ENCODE measurements at regions not wholly inside any gene's neighbourhood (a gene's known extent, or its start where the extent isn't known, plus 50 kb on each side); places are given as distances from the start of the nearest gene placed in this dataset.
"Not testable (repeated sequence)": the region's sequence is repeated elsewhere in the genome, so short reads cannot be mapped to it uniquely, and the experiment has no call there.

DNA sequence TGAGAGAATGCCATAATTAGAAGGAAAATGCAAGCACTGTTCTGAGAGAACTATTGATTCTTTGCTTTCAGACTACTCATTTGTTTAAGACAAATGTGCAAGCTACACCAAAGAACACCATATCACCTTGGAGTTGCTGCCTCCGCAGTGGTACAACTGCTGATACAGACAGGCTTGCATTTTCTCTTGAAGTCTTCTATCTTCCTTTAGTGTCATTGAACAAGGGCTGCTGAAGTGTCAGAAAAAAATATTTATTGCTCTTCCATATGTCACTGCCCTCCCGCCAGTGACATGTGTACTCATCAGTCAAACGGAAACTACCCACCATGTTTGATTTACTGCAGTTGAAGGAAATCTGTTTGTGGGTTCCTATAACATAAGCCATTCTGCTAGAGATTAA, 318.3 kb upstream of the MAGEB18 start:
- DNase-seq (ENCODE audit: low read depth in 2 of 2) = no peak

DNA sequence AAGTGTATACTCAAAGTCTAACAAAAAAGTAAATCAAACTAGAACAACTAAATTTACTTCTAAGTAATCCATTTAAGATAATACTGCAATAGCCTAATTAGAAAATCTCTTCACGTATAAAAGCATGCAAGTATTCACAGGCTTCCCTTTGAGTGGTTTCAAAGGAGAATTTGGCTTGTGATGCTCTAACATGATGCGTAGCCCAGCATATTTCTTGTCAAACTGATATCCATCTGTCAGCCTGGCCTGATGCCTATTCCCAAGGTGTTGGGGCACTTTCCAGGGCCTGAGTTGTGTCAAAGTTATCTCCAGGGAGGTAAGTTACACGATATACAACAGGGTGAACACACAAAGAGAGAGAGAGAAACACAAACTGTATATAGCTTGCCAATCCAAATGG, 287.0 kb upstream of the MAGEB18 start:
- DNase-seq (ENCODE audit: low read depth in 2 of 2) = no peak

DNA sequence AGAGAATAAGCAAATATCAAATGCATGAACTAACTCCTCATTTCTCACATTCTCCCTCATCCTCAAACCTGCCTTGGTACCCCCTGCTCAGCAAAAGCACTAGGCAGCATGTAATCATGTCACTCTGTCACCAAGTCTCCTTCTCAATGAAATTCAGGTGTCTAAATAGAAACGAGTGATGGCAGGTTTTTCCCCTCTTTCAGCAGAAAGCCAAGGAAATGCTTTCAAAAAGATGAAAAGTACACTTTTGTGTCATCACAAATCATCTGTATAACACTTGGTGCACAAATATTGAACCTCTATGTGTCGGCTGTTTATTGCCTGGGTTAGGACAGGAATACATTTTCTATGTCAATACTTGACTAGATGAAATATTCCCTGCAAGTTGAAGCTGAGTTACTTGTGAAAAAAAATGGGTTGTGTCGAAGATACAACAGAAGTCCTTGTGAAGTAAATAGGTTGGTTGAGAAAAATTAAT, 285.1 kb upstream of the MAGEB18 start:
- DNase-seq (ENCODE audit: low read depth in 2 of 2) = no peak

DNA sequence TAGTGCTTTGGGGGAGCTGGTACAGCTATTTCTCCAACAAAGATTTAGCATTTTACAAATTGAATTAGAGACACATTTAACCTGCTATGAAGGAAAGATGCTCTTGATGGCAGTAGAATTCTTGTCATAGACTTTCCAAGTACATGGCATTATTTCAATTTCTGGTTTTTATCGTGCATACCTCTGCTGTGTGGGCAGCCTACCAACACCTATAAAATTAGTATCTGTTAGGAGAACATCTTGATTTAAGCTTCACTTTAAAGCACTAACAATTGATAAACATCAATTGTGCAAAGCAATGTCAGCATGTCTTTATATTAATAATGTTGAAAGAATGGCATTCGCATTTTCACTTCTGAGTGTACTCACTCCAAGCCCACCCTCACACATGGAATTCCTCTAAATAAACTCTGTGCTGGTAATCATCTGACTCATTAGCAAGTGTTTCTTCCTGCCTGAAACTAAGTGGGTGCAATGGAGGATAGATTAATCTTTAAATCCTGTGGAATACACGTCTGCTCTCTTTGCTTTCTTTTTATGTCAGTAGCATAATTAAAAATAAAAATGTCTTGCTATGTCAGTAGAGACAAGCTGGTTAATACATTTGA, 279.8 kb upstream of the MAGEB18 start:
- DNase-seq (ENCODE audit: low read depth in 2 of 2) = peak in 1 of 2 donors; percentile 30

DNA sequence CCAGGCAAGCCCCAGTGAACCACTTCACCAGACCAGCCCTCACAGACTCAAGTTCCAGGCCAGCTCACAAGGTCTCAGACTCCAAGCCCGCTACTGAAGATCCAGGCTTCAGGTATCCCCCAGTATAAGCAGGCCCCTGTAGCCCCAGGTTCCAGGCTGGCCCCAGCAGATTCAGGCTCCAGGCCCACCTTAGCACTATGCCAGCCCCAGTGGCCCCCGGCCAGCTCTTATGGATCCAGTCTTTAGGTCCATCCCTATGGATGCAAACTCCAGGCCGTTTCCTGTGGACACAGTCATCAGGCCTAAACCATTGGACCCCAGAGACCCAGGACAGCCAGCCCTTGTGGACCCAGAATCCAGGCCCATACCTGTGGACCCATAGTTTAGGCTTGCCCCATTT, 277.8 kb upstream of the MAGEB18 start:
- no peak for DNase-seq (ENCODE audit: low read depth in 2 of 2)

DNA sequence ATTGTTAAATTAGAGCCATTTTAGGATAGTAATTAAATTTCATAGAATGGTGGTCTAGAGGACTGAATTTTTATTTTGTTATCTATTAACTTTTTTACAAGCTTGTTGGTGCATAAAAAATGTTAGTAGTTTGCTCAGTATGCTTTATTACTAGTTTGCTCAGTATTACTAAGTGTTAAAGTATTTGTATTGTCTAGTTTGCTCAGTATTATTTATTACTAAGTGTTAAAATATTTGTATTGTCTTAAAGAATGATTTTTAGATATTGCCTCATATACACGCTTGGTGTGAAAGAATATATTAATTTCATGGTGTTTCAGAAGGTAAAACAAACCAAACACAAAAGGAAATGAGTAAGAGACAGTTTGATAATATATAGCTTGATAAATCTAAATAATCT, 268.4 kb upstream of the MAGEB18 start:
- DNase-seq (ENCODE audit: low read depth in 2 of 2) = peak in 1 of 2 donors; percentile 3

DNA sequence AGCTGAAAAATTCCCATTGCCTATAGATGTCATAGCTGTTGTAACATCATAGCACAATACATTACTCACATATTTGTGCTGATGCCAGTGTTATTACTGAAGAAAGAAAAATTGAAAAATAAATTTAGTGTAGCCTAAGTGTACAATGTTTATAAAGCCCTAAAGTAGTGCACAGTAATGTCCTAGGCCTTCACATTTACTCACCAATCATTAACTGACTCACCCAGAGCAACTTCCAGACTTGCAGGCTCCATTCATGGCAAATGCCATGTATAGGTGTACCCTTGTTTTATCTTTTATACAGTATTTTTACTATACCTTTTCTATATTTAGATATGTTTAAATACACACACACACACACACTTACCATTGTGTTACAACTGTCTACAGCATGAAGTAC, 265.4 kb upstream of the MAGEB18 start:
- no peak for DNase-seq (ENCODE audit: low read depth in 2 of 2)

DNA sequence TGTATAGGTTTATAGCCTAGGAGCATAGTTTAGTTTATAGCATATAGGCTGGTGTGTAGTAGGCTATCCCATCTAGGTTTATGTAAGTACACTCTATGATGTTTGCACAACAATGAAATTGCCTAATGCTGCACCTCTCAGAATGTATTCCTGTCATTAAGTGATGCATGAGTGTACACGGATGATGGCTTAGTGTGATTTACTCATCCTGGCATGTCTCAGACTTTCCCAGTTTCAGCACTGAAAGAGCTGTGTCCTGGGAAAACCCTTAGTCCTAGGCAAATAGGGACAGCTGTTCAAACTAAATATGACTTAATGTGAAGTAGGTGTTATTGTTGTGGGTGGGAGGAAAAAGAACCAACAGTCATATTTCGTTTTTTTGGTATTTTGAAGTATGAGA, 264.9 kb upstream of the MAGEB18 start:
- peak in 1 of 2 donors; percentile 34 for DNase-seq (ENCODE audit: low read depth in 2 of 2)

DNA sequence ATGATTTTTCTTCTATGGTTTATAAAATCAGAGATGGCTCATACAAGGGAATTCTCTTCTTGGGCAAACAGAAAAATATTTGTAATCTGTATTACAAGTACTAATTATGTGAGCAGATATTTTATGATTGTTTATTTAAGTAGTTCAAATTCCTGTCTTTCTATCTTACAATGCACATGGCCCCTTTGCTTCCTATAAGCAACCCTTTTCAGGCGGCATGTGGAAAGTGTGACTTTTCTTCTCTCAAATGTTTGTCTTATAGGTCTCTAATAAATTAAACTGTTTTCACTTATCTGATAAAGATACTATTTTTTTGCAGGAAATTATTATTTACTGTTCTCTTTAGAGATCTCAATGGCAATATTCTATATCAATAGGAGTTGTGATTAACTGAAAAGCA, 259.3 kb upstream of the MAGEB18 start:
- peak in 1 of 2 donors; percentile 56 for DNase-seq (ENCODE audit: low read depth in 2 of 2)

DNA sequence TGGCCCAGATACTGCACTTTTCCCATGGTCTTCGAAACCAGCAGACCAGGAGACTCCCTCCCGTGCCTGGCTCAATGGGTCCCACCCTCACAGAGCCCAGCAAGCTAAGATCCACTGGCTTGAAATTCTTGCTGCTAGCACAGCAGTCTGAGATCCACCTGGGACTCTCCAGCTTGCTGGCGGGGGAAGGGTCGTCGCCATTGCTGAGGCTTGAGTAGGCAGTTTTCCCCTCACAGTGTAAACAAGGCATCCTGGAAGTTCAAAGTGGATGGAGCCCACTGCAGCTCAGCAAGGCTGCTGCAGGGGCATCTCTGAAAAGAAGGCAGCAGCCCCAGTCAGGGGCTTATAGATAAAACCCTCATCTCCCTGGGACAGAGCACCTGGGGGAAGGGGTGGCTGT, 255.6 kb upstream of the MAGEB18 start:
- not testable (repeated sequence) for DNase-seq (ENCODE audit: low read depth in 2 of 2)

DNA sequence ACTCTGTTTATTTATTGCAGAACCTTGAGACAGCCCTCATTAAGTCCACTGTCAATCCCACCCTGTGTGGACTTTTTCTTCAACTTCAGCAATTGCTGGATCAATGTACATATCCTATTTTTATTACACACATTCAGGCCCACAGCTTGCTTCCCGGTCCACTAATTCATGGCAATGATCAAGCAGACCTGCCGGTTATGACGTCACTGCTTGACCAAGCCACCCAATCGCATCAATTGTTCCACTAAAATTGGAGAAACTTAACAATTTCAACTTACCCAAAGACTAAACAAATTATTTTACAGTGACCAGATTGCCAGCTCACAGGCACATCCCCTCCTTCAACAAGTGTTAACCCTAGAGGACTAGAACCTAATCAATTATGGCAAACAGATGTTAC, 240.4 kb upstream of the MAGEB18 start:
- DNase-seq (ENCODE audit: low read depth in 2 of 2) = no peak

DNA sequence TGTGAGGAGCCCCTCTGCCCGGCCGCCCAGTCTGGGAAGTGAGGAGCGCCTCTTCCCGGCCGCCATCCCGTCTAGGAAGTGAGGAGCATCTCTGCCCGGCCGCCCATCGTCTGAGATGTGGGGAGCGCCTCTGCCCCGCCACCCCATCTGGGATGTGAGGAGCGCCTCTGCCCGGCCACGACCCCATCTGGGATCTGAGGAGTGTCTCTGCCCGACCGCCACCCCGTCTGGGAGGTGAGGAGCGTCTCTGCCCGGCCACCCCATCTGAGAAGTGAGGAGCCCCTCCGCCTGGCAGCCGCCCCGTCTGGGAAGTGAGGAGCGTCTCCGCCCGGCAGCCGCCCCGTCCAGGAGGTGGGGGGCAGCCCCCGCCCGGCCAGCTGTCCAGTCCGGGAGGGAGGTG, 232.4 kb upstream of the MAGEB18 start:
- DNase-seq (ENCODE audit: low read depth in 2 of 2) = not testable (repeated sequence)

DNA sequence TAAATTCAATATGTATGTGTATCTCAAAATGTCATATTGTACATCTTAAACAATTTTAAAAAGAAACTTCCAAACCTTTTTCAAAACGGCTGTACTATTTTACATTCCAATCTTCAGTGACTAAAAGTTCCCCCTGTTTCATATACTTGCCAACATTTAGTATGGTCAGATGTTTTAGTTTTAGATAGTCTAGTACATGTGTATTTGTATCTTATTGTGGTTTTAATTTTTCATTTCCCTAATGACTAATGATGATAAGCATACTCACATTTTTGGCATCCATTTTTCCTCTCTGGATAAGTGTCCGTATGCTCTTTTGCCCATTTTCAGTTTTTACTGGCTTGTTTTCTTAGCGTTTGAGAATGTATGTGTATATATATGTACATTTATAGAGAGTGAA, 212.2 kb upstream of the MAGEB18 start:
- no peak for DNase-seq (ENCODE audit: low read depth in 2 of 2)

DNA sequence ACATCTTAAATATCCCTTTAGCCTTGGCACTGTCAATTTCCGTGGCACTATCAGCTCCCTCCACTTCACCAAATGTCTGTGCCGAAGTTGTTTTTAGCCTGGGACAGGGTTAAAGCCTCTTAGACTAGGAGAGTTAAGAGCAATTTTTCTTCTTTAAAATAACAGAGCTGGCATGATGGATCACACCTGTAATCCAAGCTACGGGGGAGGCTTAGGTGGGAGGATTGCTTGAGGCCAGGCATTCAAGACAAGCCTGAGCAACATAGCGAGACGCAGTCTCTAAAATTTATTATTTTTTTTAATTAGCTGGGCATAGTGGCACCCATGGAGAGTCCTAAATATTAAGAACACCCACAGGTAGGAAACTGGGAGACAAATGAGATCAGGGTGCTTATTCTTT, 209.8 kb upstream of the MAGEB18 start:
- no peak for DNase-seq (ENCODE audit: low read depth in 2 of 2)

DNA sequence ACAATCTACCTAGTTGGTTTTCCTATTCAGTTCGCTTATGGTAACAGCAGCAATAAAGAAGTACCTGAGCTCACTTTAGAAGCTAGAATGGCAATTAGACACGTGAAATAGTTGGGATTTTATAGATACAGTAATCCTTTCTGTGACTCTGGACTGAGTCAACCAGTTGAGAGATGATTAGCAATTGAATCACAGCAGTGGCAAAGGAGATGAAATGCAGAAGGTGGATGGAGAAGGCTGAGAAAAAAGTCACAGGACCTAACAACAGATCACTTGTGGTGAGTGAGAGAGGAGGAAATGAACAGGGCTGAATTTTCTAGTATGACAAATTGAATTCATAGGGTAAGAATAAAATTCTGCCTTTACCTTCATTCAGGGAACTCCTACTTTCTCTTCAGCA, 197.1 kb upstream of the MAGEB18 start:
- peak in 1 of 2 donors; percentile 32 for DNase-seq (ENCODE audit: low read depth in 2 of 2)

DNA sequence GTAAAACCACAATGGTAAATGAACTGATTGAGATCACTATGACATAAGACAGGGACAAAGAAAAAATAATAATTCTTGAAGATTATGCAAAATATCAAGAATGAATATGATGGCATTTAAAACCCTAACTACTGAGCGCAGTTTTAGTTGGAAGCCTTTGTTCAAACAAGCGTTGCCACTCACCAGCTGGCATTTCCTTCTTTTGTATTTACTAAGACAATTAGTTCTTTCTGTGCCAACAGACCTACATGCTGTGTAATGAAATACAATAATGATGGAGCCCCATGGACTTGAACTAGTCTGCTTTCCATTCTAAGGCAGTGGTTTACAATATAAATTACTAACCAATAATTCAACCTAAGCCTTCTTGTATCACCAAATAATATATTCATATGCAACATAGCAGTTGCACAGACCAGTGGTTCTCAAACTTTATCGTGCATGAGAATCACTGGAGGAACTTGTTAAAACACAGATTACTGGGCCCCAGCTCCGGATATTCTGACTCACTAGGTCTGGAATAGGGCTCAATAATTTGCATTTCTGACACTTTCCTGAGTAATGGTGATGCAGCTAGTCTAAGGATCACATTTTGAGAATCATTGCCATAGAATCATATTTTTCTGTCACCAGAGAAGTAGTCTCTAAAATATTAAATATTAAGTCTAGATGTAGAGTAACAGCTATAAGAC, 196.4 kb upstream of the MAGEB18 start:
- DNase-seq (ENCODE audit: low read depth in 2 of 2) = peak in 1 of 2 donors; percentile 65

DNA sequence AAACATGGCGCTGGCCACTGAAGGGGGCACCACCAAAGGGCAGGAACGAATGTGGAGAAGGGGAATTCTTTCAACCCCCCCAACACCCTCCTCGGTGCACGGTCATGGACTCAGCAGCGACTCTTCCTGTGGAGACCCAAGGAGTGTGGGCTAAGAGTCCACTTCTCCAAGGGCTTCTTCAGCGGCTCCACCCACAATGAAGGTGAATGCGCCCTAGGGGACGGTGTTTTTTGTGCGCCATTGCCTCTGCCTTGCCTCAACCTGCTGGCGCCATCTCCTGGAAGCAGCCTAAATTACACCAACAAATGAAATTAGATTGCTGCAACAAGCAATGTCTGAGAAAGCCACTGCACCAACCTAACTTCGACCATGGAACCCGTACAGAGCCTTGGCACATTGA, 169.2 kb upstream of the MAGEB18 start:
- DNase-seq (ENCODE audit: low read depth in 2 of 2) = peak in 1 of 2 donors; percentile 8

DNA sequence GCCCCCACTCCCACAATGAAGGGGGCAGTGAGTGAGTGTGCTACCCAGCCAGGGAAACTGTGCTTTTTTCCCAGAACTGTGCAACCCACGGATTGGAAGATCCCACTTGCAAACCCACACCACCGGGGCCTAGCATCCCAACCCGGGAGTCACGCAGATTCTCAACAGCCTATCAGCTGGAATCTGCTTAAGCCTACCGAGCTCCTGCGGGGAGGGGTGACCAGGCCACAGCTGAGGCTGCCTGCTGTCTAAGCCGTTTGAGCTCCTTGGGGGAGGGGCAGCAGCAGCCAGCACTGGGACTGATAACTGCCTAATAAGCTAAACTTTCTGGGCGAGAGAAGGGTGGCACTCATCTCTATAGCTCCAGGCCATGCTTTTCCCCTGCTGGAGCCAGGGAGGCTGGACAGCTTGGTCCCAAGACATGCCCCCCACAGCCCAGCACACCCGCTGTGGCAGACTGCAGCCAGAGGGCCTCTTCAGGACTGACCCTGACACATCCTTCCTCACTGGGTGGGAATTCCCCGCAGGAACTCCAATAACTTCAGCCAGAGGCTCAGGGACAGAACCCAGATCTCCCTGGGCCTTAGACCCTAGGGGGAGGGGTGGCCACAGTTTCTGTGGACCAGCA, 161.3 kb upstream of the MAGEB18 start:
- no peak for DNase-seq (ENCODE audit: low read depth in 2 of 2)

DNA sequence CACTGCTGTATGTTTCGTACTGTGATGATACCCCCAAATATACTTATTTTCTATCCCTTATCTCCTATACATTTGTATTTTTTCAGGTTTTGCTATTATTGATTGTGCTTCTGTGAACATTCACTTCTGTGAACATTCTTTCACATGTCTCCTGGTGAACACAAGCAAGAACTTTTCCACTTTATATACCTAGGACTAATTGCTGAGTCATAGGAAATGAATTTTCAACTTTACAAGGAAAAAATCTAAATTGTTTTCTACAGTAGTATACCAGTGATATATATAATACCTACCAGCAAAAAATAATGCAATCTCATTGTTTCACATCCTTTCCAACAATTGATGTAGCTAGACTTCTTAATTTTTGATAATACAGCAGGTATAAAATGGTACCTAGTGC, 139.5 kb upstream of the MAGEB18 start:
- DNase-seq (ENCODE audit: low read depth in 2 of 2) = no peak

DNA sequence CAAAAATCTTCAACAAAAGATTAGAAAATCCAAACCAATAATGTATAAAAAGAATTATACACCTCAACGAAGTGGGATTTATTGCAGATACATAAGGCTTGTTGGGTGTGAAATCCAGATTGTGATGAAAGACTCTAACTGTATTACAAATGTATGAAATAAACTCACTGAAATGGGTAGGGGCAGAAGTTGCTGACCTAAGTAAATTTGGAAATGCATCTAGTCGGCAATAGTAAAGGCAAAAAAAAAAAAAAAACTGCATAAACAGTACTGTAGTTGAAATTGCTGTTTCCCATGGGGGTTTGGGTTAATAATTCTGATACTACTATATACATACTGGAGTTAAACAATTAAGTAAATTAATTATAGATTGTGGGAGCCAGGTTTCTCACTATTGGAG, 130.7 kb upstream of the MAGEB18 start:
- DNase-seq (ENCODE audit: low read depth in 2 of 2) = no peak

DNA sequence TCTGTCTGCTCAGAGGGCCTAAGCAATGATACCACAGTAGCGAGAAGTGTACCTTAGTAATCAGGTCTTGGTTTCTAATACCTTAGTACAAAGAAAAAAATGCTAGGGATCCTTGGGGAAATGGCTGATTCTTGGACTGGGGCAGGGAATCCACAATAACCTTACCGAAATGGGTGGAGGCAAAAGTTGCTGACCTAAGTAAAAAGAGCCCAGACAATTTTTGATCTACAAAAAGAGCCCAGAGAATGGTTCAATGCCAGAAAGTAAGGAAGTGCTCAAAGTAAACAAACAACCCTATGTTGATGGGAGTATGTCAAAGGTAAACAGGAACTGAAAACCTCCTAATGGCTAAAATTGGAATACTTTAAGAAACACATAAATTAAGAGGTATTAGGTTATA, 130.1 kb upstream of the MAGEB18 start:
- no peak for DNase-seq (ENCODE audit: low read depth in 2 of 2)

DNA sequence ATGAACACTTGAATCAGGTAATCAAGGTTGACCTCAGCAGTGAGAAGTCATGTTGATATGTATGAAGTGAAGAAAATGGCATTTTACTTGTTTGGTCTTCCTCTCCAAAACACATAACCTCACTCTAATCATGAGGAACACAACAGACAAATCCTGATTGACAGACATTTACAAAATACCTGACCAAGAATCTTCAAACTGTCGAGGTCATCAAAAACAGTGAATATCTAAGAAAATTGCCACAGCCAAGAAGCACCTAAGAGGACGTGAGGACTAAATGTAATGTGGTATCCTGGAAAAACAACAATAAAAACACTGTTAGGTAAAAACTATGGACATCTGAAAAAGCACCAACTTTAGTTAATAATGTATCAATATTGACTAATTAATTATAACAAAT, 129.5 kb upstream of the MAGEB18 start:
- DNase-seq (ENCODE audit: low read depth in 2 of 2) = no peak

DNA sequence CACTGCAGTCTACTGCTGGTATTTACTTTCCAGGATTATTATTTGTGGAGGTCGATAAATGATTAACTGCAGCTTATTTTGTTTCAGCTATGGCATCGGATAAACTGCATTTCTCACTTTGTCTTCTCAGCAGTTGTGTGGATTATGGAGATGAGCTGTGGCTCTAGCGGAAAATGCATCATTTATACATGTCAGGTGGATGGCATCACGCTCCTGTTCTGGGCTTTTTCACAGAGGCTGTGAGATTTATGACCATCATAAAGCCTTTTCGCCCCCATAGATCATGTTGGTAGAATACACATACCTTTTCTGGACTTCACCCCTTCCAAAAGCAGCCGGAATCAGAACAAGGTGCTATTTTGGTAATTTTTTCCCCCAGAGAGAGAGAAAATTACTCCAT, 118.8 kb upstream of the MAGEB18 start:
- no peak for DNase-seq (ENCODE audit: low read depth in 2 of 2)
